Cardiac fibroblast (primary cell): ENCODE measurements at regions not wholly inside any gene's neighbourhood (a gene's known extent, or its start where the extent isn't known, plus 50 kb on each side); places are given as distances from the start of the nearest gene placed in this dataset.

Experiments used
- DNase-seq, 2 donors: peaks; one replicate each; pipeline versions ENCODE4 v3.0.0 to v3.0.0-alpha.2; 2010; ENCODE audit warnings: low read depth in 2 of 2
- H3K4me3 ChIP-seq, 2 donors: replicated peaks in 1 of 2; 1 replicate in 1 of 2; 2 replicates in 1 of 2; pipeline ENCODE4 v1.5.1; 2011; ENCODE audit warnings: low read depth in 2 of 2, low read length in 2 of 2, mild to moderate bottlenecking in 2 of 2, moderate library complexity in 1 of 2
- TF ChIP-seq, protein P1 (sequence below): IDR thresholded peaks from one replicate; pipeline ENCODE4 v1.5.1; 2011; ENCODE audit warnings: low read depth, mild to moderate bottlenecking, low read length, inconsistent platforms

DNA sequence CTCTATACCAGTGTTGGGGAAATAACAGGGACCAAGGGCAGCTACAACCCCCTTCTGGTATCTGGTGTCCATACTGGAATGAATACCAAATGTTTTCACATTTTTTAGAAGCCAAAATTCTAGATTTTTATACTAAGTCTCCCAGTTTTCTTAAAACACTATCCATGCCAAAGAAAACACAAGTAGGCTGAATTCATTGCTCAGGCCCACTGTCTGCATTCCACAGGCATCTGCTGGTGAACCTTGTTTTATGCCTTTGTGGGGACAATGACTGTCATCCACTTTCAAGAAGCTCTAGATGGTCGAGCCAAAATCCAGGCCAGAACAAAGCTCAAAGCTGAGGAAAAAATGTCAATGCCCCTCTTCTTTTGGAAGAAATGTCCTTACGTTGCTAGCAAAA is 213.4 kb upstream of the RASGEF1B start:
- no peak overlapping the region for H3K4me3 ChIP-seq
- DNase-seq = peak in 1 of 2 donors; percentile 24
- TF ChIP-seq, protein P1, sequence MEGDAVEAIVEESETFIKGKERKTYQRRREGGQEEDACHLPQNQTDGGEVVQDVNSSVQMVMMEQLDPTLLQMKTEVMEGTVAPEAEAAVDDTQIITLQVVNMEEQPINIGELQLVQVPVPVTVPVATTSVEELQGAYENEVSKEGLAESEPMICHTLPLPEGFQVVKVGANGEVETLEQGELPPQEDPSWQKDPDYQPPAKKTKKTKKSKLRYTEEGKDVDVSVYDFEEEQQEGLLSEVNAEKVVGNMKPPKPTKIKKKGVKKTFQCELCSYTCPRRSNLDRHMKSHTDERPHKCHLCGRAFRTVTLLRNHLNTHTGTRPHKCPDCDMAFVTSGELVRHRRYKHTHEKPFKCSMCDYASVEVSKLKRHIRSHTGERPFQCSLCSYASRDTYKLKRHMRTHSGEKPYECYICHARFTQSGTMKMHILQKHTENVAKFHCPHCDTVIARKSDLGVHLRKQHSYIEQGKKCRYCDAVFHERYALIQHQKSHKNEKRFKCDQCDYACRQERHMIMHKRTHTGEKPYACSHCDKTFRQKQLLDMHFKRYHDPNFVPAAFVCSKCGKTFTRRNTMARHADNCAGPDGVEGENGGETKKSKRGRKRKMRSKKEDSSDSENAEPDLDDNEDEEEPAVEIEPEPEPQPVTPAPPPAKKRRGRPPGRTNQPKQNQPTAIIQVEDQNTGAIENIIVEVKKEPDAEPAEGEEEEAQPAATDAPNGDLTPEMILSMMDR = no peak

DNA sequence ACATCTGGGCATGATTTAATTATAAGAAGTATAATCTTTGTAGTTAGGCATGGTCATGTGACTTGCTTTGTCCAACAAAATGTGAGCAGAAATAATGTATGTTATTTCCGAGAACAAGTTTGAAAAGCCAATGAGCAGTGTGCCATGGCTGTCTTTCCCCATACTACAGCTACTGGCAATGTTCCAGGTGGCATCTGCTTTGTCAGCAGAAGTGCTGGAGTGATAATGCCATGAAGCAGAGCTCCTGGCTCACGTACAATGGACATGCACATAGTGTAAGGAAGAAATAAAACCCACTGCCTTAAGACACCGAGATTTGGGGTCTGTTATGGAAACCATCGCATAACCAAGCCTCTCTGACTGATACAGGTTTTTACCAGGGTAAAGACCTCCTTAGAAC is 212.6 kb upstream of the RASGEF1B start:
- DNase-seq = no peak
- no peak overlapping the region for H3K4me3 ChIP-seq
- TF ChIP-seq, protein P1 = no peak

DNA sequence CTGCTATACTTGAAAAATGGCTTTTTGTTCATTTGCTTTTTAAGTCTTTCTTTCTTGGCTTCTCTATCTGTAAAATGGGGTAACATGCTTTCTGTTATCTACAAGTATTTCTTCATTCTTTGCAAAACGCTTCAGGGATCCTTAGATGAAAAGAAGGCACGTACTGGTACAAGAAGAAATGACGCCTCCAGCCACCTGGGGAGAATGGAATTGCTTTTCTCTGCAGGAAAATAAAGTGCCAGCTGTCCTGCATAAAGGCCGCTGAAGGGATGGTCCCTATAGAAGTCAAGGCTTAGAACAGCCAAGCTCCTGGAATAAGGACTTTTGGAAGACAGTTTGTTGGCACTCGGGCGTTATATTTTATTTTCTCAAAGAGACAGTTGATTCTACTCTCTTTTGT is 210.8 kb upstream of the RASGEF1B start:
- no peak overlapping the region for H3K4me3 ChIP-seq
- DNase-seq = no peak
- TF ChIP-seq, protein P1 = no peak

DNA sequence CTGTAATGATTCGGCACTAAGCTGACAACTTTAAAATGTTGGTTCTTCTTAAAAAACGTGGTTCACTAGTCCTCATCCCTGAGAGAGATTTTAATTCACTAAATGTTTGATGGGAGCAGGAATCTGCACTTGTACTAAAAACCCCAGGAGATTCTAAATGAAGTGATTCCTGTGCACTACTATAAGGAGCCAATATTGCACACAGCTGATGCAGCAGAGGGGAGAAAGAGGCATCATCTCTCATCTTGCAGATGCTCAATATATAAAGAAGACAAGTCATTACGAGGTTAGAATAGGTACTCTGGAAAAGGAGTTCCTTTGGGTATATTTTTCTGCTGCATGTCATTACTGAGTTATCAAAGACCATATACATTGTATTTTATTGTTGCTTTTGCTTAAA is 207.6 kb upstream of the RASGEF1B start:
- TF ChIP-seq, protein P1 = no peak
- no peak for DNase-seq
- no peak overlapping the region for H3K4me3 ChIP-seq

DNA sequence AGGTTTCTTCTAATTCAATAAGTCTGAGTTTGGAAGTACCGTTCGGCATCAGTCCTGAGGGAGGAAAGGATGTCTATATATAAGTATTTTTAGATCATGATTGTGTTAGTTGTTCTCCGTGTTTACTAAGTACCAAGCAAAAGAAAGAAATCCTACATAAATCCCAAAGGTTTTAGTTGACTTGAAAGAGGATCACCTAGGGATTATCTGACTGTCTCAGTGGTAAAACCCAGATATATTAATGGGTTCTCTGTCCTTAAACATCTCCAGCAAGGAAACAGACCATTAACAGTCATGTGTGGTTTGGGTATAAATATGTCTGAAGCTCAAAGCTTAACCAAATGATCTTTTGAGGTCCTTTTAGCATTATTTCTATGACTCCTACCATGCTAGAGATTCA is 207.1 kb upstream of the RASGEF1B start:
- DNase-seq = no peak
- TF ChIP-seq, protein P1 = no peak
- H3K4me3 ChIP-seq = no peak overlapping the region

DNA sequence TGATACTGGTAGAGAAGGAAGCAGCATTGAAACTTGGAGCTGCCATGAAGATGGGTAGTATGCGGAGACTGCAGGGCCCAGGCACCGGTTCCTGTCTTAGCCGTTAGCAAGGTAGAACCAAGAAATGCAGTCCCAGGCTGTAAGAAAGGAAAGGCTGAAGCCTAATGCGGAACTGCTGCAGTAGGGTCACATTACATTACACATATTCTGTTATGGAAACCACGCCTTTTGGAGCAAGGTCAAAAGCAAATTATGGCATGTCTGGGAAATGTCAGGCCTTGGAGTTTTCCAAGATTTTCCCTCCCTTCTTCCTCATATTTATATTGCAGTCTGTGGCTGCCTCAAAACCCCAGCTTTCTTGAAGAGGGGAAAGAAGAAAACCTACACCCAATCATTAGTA is 204.8 kb upstream of the RASGEF1B start:
- no peak overlapping the region for H3K4me3 ChIP-seq
- peak in 1 of 2 donors; percentile 58 for DNase-seq
- TF ChIP-seq, protein P1 = no peak

DNA sequence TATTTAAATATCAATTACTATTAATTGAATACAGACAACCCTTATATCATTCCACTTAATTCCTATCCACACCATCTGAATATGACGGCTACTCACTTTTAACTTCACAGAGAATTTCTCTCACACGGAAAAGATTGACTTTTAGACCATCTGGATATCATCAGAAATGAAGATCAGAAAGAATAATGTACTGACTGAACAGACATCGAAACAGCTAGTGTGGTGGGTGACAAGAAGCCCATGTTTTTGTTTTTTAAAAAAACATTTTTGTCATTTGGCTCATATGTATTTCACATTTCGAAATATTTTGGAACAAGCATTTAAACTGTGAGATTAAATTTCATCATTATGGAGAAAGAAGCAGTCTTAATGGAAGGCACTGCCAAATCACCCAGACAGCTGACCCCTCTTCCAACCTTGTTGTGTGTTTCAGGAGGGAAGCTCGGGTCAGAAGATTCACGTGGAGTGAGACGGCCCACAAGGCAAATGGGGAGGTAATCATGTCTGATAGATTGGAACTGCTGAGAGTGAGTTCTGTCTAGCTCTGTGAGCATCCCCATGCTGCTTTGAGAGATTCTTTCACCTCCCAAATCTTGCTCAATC is 204.2 kb upstream of the RASGEF1B start:
- peak in 1 of 2 donors; percentile 56 for DNase-seq
- TF ChIP-seq, protein P1 = no peak
- H3K4me3 ChIP-seq = no peak overlapping the region
